ENCODE measurements at regions not wholly inside any gene's neighbourhood (a gene's known extent, or its start where the extent isn't known, plus 50 kb on each side); places are given as distances from the start of the nearest gene placed in this dataset.

DNA sequence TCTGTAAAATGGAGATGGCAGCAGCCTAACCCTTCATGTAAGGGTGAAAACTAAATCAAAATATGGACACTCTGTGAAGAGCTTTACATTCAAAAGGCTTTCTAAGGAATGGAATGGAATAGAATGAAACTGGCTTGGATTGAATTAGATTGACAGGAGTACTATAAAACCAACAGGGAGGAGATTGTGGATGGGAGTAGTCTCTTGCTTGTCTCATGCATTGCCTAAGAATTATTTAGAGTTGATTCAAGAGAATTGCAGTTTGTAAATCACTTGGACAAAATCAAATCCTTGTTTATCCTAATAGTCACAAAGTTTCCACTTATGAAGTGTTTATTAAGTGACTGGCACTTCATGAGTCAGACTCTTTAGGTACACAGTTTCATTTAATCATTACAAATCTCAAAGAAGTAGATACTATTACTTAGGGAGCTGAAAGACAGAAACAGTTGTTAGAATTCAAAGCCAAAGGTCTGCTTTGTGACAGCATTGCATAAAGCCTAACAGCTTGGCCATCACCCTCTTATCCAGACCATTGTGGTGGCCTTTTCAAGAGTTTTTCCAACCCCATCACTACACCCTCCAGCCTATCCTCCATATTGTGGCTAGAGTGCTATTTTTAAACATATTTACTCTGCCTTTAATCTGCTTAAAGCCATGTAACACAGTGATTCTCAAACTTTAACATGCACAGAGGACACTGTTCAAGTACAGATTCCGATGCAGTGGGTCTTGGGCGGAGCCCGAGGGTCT lies 91.9 kb upstream of the GHITM start:
- no peak for DNase-seq (ENCODE audit: low spot score)

DNA sequence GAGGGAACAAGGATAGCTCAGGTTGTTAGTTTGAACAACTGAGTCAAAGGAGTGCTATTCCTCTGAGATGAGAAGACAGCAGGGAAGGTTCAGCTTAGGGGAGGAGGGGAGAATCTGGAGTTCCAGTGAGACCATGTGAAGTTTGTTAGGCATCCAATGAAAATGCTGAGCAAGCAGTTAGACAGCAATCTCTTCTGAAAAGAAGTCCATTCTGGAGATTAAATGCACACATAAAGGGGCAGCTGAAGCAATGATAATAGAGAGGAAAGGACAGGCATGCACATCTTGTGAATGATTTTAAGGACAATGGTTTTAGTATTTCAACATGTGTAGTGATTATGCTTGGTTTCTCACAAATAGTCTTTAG lies 89.7 kb upstream of the GHITM start:
- no peak for DNase-seq (ENCODE audit: low spot score)

DNA sequence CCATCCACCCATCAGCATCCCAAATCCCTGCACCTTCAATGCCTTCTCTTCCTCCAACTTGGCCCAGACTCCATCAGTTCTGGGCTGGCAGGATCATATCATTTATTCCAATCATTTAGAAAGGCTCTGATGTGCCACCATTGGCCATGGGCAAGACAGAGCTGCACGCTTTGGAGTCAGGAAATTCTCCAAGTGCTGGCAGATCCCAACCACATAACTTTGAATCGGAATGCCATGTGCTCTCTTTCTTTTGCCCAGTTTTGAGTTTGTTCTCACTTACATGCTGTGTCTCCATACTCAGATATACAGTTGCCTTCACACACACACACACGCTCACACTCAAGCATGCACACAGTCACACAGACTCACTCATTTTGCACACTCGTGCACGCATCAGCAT lies 85.7 kb upstream of the GHITM start:
- DNase-seq (ENCODE audit: low spot score), result no peak

GRCh38 chr10:84054743-84055142 lies 84.6 kb upstream of the GHITM start:
- no peak for DNase-seq (ENCODE audit: low spot score)

- DNase-seq (ENCODE audit: low spot score), result no peak
Measured at GRCh38 chr10:84059526-84059925, 79.8 kb upstream of the GHITM start.

- no peak for DNase-seq (ENCODE audit: low spot score)
Measured at GRCh38 chr10:84063440-84063839, 75.9 kb upstream of the GHITM start.

GRCh38 chr10:84065804-84066601 lies 73.3 kb upstream of the GHITM start:
- no peak for DNase-seq (ENCODE audit: low spot score)

GRCh38 chr10:84074521-84074920 lies 64.8 kb upstream of the GHITM start:
- DNase-seq (ENCODE audit: low spot score), result no peak

DNA sequence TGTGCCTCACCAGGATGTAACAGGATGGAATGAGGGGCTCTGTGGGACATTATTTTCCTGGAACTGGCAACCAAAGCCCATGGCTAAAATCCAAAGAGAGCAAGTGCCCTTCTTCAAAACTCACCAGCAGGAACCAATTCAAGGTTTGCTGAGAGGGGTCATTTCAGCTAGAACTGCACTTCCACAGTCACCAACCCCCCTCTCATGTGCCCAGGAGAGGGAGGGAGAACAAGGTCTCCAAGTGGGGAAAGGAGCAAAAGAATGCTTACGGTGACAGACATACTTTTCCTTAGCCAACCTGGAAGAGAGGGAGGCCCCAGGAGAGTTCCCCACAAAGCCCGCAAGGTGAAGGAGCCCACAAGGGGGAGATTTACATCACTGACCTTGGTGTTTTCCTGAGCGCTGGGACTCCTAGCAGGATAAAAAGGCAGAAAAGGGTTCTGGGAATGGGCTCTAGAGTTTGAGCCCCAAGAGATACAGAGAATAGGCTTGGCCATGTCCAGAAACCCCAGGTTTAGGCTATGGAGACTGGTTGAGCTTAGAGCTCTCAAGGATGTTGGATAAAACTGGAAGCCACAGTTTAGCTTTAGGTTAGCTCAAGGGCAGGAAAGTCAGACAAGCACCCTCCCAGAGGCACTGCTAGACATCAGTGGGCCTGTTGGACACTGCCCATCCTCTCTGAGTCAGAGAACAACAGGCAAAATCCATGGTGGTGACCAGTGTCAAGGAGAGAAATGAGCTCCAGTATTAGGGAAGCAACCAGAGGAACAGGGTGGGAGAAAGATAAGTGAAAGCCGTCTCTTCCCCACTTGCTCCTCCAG lies 63.9 kb upstream of the GHITM start:
- no peak for DNase-seq (ENCODE audit: low spot score)

- peak; percentile 19 for DNase-seq (ENCODE audit: low spot score)
Measured at GRCh38 chr10:84076047-84076388, 63.3 kb upstream of the GHITM start.

DNA sequence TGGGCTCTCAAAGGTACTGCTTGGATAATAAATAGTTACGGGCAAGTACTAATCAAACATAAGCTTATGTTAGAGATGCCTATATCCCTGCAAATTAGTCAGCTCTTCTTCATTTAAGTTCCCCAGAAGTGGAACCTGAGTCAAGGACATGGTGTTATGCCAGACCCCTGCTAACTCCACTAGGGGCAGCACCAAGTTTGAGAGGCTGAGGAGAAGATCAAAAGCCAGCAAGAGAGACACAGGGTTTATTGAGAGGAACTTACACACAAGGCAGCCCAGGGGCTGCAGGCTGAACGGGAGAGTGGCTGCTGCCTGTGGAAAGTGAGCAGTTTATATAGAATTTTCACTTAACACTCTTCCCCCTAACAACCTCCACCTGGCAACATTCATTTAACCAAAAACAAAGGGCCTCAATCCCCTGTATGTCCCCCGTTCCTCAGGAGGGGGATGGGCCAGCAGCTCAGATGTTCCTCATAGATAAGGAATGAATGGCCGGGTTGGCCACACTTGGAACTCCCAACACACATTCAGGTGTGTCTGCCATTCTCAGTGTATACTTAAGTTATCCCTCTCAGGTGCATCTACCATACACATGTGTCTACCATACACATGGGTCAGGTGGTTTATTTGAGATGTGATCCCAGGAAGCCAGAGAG lies 62.6 kb upstream of the GHITM start:
- DNase-seq (ENCODE audit: low spot score), result no peak

- no peak for DNase-seq (ENCODE audit: low spot score)
Measured at GRCh38 chr10:84077768-84078167, 61.5 kb upstream of the GHITM start.

DNA sequence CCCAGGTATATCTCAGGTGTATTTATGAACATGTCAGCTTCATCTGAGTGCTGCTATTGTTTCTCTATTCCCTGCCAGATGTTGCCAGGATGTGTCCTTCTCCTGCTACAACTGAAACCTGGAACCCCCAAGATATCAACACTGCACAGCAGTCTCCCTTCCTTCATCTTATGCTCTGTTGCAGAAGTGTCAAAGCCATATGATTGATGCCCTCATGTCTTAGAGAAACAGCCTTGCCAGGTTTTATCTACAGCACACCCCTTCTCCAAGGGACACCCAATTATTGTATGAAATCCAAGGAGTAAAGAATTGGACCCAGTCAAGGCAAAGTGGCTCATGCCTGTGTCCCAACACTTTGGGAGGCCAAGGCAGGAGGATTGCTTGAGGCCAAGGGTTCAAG lies 60.5 kb upstream of the GHITM start:
- DNase-seq (ENCODE audit: low spot score), result no peak

DNA sequence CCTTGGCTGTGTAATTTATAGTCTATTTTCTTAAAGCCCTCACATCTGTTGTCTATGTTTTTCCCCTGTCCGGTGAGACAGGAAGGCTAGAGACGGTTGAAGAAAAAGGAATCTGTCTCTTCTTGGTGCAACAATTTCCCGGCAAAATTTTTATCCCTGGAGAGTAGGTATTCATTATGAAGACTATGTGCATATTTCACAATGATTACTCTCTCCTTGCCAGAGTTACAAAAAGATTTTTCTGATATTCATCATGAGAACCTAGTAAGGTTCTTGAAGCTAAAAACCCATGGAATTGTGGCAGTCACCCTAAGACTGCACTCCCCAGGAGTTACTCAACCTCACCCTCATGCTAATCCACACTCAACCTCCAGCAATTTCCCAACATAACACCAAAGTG lies 55.0 kb upstream of the GHITM start:
- no peak for DNase-seq (ENCODE audit: low spot score)

GRCh38 chr10:84087202-84087601 lies 52.1 kb upstream of the GHITM start:
- no peak for DNase-seq (ENCODE audit: low spot score)

DNA sequence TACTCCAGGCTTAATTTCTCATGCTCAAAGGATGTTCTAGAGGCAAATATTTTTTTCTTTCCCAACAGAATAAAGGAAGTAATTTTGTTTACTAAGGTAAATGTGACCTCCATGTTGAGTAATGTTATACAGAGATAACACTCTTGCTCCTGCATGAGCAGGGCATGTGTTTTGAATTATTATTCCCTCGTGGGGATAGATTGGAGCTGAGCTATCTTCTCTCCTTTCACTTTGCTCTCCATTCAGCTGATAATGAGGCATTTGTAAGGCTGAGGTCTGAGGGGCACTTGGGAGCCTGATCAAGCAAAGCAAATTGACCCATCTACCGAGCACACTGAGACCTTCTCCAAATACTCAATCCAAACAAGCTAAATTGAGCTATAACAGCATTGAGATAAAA lies 50.7 kb upstream of the GHITM start:
- DNase-seq (ENCODE audit: low spot score), result no peak

GRCh38 chr10:84089162-84089561 lies 50.1 kb upstream of the GHITM start:
- DNase-seq (ENCODE audit: low spot score), result no peak
